ENCODE measurements at regions not wholly inside any gene's neighbourhood (a gene's known extent, or its start where the extent isn't known, plus 50 kb on each side); places are given as distances from the start of the nearest gene placed in this dataset.

DNA sequence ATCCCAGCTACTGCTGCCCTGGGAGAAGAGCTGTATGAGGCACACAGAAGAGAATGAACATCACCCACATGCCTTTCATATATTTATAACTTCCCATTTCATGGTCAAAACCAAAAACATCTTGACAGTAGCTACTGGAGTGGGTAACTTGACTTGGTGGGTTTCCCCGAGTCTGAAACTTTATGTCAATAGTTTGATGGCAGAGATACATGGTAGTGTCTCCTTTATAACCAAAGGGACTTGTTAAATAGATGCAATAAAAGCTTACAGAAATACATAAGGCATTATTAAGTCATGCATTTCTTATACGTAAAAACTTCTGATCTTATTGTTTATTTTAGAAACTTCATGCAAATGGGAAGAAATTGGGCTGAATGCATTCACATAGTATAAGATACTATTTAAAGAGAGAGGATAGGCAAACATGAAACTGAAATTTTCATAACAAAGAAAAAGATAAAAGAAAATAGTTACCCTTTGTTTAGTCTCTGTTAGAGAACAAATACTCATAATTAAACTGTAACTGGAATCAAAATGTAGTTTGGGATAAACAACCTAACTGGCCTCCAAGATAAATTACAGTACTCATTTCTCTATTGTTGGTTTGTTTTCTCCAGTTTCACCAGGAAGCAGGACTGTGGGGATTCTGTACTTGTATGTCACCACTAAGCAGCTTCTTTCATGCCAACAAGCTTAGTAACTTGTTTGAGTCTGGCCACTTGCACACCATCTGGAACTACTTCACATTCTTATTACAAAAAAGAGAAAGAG, 459.3 kb upstream of the MEF2C start:
- TF ChIP-seq, protein P1, sequence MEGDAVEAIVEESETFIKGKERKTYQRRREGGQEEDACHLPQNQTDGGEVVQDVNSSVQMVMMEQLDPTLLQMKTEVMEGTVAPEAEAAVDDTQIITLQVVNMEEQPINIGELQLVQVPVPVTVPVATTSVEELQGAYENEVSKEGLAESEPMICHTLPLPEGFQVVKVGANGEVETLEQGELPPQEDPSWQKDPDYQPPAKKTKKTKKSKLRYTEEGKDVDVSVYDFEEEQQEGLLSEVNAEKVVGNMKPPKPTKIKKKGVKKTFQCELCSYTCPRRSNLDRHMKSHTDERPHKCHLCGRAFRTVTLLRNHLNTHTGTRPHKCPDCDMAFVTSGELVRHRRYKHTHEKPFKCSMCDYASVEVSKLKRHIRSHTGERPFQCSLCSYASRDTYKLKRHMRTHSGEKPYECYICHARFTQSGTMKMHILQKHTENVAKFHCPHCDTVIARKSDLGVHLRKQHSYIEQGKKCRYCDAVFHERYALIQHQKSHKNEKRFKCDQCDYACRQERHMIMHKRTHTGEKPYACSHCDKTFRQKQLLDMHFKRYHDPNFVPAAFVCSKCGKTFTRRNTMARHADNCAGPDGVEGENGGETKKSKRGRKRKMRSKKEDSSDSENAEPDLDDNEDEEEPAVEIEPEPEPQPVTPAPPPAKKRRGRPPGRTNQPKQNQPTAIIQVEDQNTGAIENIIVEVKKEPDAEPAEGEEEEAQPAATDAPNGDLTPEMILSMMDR (IDR thresholded peaks at IDR 0.05), result no peak
- TF ChIP-seq POLR2AphosphoS5 (IDR thresholded peaks at IDR 0.05) (no peak), POLR2A (IDR thresholded peaks at IDR 0.05) (no peak)
- no peaks in the 10 kb centered on the region for H3K36me3 ChIP-seq
- DNase-seq (ENCODE audit: low spot score in 2 of 2), result no peak
- H3K4me3 ChIP-seq, result no peak overlapping the region
- H3K27ac ChIP-seq, result no peak overlapping the region
- H3K27me3 ChIP-seq, result no peaks in the 10 kb centered on the region
- intact Hi-C loops (cut with DNase I; ENCODE audit: low total_unique reads), result no loop called here
- no peaks in the 10 kb centered on the region for H3K9me3 ChIP-seq
- no peaks in the 10 kb centered on the region for H3K4me1 ChIP-seq

DNA sequence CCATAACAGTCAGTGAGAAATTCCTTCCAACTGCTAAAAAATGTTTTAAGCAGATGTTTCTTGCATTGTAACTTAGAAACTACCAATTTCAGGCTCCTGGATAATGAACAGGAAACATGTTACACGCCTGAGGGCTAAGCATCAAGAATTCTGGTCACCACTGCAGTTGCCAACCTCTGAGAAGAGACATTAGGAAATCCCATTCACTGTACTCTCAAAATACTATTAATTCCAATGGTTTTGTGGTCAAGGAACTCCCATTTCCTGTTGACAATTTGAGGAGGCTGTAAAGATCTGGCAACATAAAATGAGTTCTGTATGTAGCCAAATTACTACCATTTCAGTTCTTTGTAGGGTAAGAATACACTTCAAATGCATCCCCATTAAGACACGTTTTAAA, 456.0 kb upstream of the MEF2C start:
- H3K27ac ChIP-seq, result no peak overlapping the region
- DNase-seq (ENCODE audit: low spot score in 2 of 2), result no peak

DNA sequence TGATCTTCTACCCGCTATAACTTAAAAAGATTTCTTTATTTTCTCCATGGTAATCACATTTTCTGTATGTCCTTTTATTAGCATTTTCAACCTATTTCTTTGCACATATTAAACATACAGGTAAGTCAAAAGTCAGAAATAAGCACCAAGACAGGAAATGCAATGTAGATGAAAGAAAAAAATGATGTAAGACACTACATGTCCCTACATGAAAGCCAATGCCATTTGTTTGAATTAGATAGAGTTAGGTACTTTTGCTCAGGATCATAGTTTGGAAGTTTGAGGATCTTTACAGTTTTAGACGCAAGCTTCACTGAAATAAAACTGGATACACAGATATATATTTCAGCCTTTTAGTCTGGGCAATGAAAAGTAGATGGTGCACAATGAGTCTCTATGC, 453.1 kb upstream of the MEF2C start:
- H3K9me3 ChIP-seq, result no peaks in the 10 kb centered on the region
- no peaks in the 10 kb centered on the region for H3K27me3 ChIP-seq
- no peak for DNase-seq (ENCODE audit: low spot score in 2 of 2)
- no peak overlapping the region for H3K27ac ChIP-seq
- H3K36me3 ChIP-seq, result no peaks in the 10 kb centered on the region
- intact Hi-C loops (cut with DNase I; ENCODE audit: low total_unique reads), result no loop called here
- no peaks in the 10 kb centered on the region for H3K4me1 ChIP-seq
- TF ChIP-seq POLR2A (IDR thresholded peaks at IDR 0.05) (no peak), POLR2AphosphoS5 (IDR thresholded peaks at IDR 0.05) (no peak)
- TF ChIP-seq, protein P1 (IDR thresholded peaks at IDR 0.05), result no peak
- H3K4me3 ChIP-seq, result no peak overlapping the region

More for the DNA sequence above, 456.0 kb upstream of the MEF2C start:
- H3K27me3 ChIP-seq, result no peaks in the 10 kb centered on the region
- intact Hi-C loops (cut with DNase I; ENCODE audit: low total_unique reads), result no loop called here
- TF ChIP-seq POLR2A (IDR thresholded peaks at IDR 0.05) (no peak), POLR2AphosphoS5 (IDR thresholded peaks at IDR 0.05) (no peak)
- TF ChIP-seq, protein P1 (IDR thresholded peaks at IDR 0.05), result no peak
- no peaks in the 10 kb centered on the region for H3K36me3 ChIP-seq
- H3K4me1 ChIP-seq, result no peaks in the 10 kb centered on the region
- H3K9me3 ChIP-seq, result no peaks in the 10 kb centered on the region
- H3K4me3 ChIP-seq, result no peak overlapping the region

DNA sequence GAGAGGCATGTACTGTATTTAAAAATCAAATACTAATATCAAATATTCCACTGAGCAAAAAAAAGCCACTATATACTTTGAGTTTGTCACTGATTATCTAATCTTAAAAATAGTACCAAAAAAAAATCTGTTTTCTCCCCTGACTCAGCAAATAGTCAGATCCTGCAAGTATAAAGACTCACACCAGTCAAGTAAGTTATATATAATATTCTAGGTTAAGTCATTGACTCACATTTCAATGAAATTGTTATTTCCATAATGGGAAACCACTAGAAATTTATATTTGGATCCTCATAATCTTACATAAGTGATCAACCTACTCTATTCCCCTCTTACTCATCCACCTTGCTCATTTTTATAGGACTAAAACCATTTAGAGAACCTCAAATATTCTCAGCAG, 447.2 kb upstream of the MEF2C start:
- no peak for TF ChIP-seq POLR2A (IDR thresholded peaks at IDR 0.05)
- TF ChIP-seq POLR2AphosphoS5 (IDR thresholded peaks at IDR 0.05), result no peak
- TF ChIP-seq, protein P1 (IDR thresholded peaks at IDR 0.05), result no peak
- Histone ChIP-seq H3K36me3 (no peaks in the 10 kb centered on the region), H3K4me3 (no peak overlapping the region), H3K27ac (no peak overlapping the region), H3K4me1 (no peaks in the 10 kb centered on the region), H3K27me3 (no peaks in the 10 kb centered on the region), H3K9me3 (no peaks in the 10 kb centered on the region)
- intact Hi-C loops (cut with DNase I; ENCODE audit: low total_unique reads), result no loop called here
- DNase-seq (ENCODE audit: low spot score in 2 of 2), result no peak

DNA sequence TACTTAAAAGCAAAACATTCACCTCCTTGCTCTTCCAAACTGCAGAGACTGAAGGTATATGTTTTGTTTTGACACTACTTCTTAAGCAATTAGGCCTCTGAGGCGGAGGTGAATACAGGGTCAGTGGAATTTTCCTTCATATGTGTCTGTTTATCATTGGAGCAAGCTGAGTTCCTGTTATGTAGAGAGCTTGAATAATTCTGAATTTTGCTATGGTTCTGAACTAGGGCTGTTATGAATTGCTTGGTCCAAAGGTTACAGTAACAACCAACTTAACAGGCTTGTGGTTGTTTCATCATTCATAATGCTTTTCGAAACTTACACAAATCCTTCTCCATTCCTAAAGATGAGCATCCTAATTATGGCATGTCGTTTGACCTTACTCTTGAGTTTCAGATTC, 444.6 kb upstream of the MEF2C start:
- no peaks in the 10 kb centered on the region for H3K4me1 ChIP-seq
- intact Hi-C loops (cut with DNase I; ENCODE audit: low total_unique reads), result no loop called here
- no peaks in the 10 kb centered on the region for H3K36me3 ChIP-seq
- H3K4me3 ChIP-seq, result no peak overlapping the region
- no peak overlapping the region for H3K27ac ChIP-seq
- TF ChIP-seq POLR2AphosphoS5 (IDR thresholded peaks at IDR 0.05) (no peak), POLR2A (IDR thresholded peaks at IDR 0.05) (no peak)
- TF ChIP-seq, protein P1 (IDR thresholded peaks at IDR 0.05), result no peak
- H3K9me3 ChIP-seq, result no peaks in the 10 kb centered on the region
- H3K27me3 ChIP-seq, result no peaks in the 10 kb centered on the region
- DNase-seq (ENCODE audit: low spot score in 2 of 2), result no peak
